Esophagus muscularis mucosa (tissue), 4 donors: ENCODE measurements at regions not wholly inside any gene's neighbourhood (a gene's known extent, or its start where the extent isn't known, plus 50 kb on each side); places are given as distances from the start of the nearest gene placed in this dataset.

Source experiments
- EP300 ChIP-seq: sonication (generic); formaldehyde crosslinking; IDR thresholded peaks from one replicate; pipeline ENCODE4 v1.6.1; 2017; ENCODE audit warnings: antibody characterized with exemption
- POLR2A ChIP-seq: fragments of 450-650 bp; IDR thresholded peaks from one replicate; pipeline ENCODE4 v1.6.1; 2017; ENCODE audit warnings: antibody characterized with exemption, moderate library complexity, mild to moderate bottlenecking, low read depth
- POLR2AphosphoS5 ChIP-seq, 2 donors: sonication (generic); formaldehyde crosslinking; IDR thresholded peaks; one replicate each; pipeline ENCODE4 v1.6.1; 2017; ENCODE audit warnings: antibody characterized with exemption in 2 of 2
- TF ChIP-seq, protein P1 (sequence below), 3 experiments: fragments of 200-600 bp in 2 of 3; fragments of 450-650 bp in 1 of 3; sonication (generic) in 2 of 3; IDR thresholded peaks; one replicate each; pipeline ENCODE4 v1.5.1; 2017 to 2019; ENCODE audit warnings: antibody characterized with exemption in 3 of 3, mild to moderate bottlenecking in 2 of 3, moderate library complexity in 1 of 3

DNA sequence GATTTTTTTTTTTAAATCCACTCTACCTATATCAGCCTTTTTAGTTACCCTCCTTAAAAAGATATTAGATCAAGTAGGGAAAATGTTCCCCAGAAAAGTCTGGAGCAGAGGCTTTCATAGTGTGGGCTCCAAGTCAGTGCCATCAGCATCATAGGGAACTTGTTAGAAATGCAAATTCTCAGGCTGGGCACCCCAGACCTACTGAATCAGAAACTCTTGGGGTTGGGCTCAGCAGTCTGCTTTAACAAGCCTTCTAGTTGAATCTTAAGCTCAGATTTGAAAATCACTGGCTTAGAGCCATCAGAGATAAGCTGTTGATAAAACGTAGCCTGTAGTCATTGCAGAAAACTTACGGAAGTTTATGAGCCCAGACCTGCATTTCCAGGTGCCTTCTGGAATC lies 140.1 kb downstream of the TMEM38B start:
- TF ChIP-seq, protein P1, sequence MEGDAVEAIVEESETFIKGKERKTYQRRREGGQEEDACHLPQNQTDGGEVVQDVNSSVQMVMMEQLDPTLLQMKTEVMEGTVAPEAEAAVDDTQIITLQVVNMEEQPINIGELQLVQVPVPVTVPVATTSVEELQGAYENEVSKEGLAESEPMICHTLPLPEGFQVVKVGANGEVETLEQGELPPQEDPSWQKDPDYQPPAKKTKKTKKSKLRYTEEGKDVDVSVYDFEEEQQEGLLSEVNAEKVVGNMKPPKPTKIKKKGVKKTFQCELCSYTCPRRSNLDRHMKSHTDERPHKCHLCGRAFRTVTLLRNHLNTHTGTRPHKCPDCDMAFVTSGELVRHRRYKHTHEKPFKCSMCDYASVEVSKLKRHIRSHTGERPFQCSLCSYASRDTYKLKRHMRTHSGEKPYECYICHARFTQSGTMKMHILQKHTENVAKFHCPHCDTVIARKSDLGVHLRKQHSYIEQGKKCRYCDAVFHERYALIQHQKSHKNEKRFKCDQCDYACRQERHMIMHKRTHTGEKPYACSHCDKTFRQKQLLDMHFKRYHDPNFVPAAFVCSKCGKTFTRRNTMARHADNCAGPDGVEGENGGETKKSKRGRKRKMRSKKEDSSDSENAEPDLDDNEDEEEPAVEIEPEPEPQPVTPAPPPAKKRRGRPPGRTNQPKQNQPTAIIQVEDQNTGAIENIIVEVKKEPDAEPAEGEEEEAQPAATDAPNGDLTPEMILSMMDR (IDR thresholded peaks at IDR 0.05) = no peak
- no peak for TF ChIP-seq POLR2A
- no peak for TF ChIP-seq POLR2AphosphoS5 (IDR thresholded peaks at IDR 0.05)
- TF ChIP-seq EP300 = no peak
